DOHH2 (cell line): ENCODE measurements at regions not wholly inside any gene's neighbourhood (a gene's known extent, or its start where the extent isn't known, plus 50 kb on each side); places are given as distances from the start of the nearest gene placed in this dataset.

ENCODE experiments used
- H3F3A ChIP-seq: fragments of 200-600 bp; sonication (generic), shearing (Covaris generic); 2 replicates; pipeline ENCODE4 v1.6.0; 2016; ENCODE audit warnings: antibody characterized with exemption, mild to moderate bottlenecking; ENCODE audit not compliant: control insufficient read depth, insufficient read depth
- H3K27ac ChIP-seq: fragments of 200-600 bp; sonication (generic); 2 replicates; pipeline ENCODE4 v1.5.1; 2014; ENCODE audit warnings: low read depth, mild to moderate bottlenecking, low read length, moderate library complexity
- H3K27me3 ChIP-seq: fragments of 200-600 bp; sonication (generic); 2 replicates; pipeline ENCODE4 v1.6.1; 2014; ENCODE audit warnings: mild to moderate bottlenecking, low read length, mixed read lengths; ENCODE audit not compliant: control insufficient read depth
- H3K36me3 ChIP-seq: fragments of 200-600 bp; sonication (generic); 2 replicates; pipeline ENCODE4 v1.6.1; 2014; ENCODE audit warnings: mild to moderate bottlenecking, low read length, moderate library complexity, mixed read lengths; ENCODE audit not compliant: control insufficient read depth
- H3K4me1 ChIP-seq: fragments of 200-600 bp; sonication (generic); 2 replicates; pipeline ENCODE4 v1.6.1; 2014; ENCODE audit warnings: mild to moderate bottlenecking, low read length, mixed read lengths; ENCODE audit not compliant: control insufficient read depth
- H3K4me2 ChIP-seq: fragments of 200-600 bp; sonication (generic); 2 replicates; pipeline ENCODE4 v1.6.0; 2014; ENCODE audit warnings: mild to moderate bottlenecking, low read length, moderate library complexity
- H3K4me3 ChIP-seq: fragments of 200-600 bp; sonication (generic); 2 replicates; pipeline ENCODE4 v1.5.1; 2014; ENCODE audit warnings: mild to moderate bottlenecking, low read length, mixed read lengths
- H3K79me2 ChIP-seq: fragments of 200-600 bp; sonication (generic); 2 replicates; pipeline ENCODE4 v1.6.1; 2014; ENCODE audit warnings: mild to moderate bottlenecking, low read length, mixed read lengths; ENCODE audit not compliant: control insufficient read depth
- H3K9me2 ChIP-seq: fragments of 200-600 bp; sonication (generic); replicated peaks from 2 replicates; pipeline ENCODE4 v1.6.1; 2014; ENCODE audit warnings: mild to moderate bottlenecking, low read length, mixed read lengths; ENCODE audit not compliant: control insufficient read depth
- H3K9me3 ChIP-seq: fragments of 200-600 bp; sonication (generic); 2 replicates; pipeline ENCODE4 v1.6.1; 2014; ENCODE audit warnings: antibody characterized with exemption, low read length, mixed read lengths; ENCODE audit not compliant: control insufficient read depth, insufficient read depth
- H4K20me1 ChIP-seq: fragments of 200-600 bp; sonication (generic); 2 replicates; pipeline ENCODE4 v1.6.0; 2014; ENCODE audit warnings: low read depth, mild to moderate bottlenecking, antibody characterized with exemption, low read length, moderate library complexity; ENCODE audit not compliant: control insufficient read depth, insufficient read depth
- EZH2phosphoT487 ChIP-seq: fragments of 200-600 bp; sonication (generic); IDR thresholded peaks from 2 replicates; pipeline ENCODE4 v1.6.1; 2017; ENCODE audit warnings: borderline replicate concordance, mild to moderate bottlenecking, antibody characterized with exemption, low read length, moderate library complexity, mixed read lengths
- TF ChIP-seq, protein P1 (sequence below): fragments of 200-600 bp; sonication (generic); IDR thresholded peaks from one replicate; pipeline ENCODE4 v1.5.1; 2014; ENCODE audit warnings: antibody characterized with exemption, mild to moderate bottlenecking, low read depth, low read length; ENCODE audit not compliant: poor library complexity, severe bottlenecking

DNA sequence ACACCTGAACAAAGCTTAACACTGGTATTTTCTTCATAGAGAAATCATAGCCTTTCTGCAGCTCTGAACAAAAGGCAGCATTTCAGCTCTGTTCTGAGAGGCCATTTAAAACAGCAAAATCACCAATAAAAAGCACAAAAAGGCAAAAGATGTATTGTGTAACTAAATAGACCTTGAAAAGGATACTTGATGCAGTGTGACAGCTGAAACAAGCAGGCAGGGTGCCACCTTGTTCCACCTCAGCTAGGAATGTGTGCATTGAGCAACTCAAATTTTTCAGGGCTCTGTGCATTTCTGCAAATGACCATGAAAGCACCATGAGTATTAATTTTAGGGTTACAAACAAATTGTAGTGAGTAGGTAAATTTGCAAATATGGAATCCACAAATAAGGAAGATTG, 65.8 kb downstream of the RHOU start:
- H3K79me2 ChIP-seq, result no peaks in the 10 kb centered on the region

DNA sequence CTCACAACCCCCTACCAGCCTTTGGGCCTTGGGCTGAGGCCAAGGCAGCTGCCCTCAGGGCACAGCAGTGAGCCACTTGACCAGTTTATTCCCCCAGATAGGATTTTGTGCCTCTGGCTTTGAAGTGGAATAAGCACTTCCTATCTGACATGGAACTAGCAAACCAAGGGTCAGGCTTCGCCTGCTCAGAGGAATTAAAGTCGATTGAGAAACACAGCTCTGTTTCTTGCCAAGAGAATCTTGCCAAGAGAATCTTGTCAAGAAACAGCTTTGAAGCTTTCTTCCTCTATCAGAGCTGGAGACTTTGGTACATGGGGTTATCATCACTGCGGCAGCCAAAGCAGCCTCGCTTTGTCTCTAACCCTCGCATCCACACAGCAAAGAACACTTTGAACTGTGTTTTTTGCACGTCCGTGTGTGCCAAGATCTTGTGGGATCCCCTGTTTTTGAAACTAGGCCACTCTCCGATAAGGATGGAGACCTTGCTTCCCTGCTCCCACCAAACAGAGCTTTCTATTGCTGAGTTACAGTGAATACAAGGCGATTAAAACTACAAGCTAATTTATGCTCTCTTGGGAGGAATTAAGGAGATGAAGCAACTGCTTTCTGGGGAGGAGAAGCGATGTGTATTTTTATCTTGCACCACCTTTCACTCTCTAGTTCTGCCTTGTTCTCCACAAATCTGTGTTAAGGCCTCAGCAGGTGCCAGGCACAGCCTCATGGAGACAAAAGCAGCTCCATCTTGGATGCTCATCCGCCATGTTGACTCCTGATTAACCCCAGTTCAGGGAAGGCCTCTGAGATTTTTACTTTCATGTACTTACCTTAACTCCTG, 67.3 kb downstream of the RHOU start:
- TF ChIP-seq, protein P1, sequence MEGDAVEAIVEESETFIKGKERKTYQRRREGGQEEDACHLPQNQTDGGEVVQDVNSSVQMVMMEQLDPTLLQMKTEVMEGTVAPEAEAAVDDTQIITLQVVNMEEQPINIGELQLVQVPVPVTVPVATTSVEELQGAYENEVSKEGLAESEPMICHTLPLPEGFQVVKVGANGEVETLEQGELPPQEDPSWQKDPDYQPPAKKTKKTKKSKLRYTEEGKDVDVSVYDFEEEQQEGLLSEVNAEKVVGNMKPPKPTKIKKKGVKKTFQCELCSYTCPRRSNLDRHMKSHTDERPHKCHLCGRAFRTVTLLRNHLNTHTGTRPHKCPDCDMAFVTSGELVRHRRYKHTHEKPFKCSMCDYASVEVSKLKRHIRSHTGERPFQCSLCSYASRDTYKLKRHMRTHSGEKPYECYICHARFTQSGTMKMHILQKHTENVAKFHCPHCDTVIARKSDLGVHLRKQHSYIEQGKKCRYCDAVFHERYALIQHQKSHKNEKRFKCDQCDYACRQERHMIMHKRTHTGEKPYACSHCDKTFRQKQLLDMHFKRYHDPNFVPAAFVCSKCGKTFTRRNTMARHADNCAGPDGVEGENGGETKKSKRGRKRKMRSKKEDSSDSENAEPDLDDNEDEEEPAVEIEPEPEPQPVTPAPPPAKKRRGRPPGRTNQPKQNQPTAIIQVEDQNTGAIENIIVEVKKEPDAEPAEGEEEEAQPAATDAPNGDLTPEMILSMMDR, result no peak
- TF ChIP-seq EZH2phosphoT487, result no peak
- Histone ChIP-seq H3K4me1 (no peaks in the 10 kb centered on the region), H3K79me2 (no peaks in the 10 kb centered on the region), H3K36me3 (no peaks in the 10 kb centered on the region), H3K27ac (no peak overlapping the region), H3K9me3 (no peaks in the 10 kb centered on the region), H4K20me1 (no peaks in the 10 kb centered on the region), H3K27me3 (0 out of 2 replicates have a peak, but pooled peaks cover 2% of the 10 kb centered on the region), H3K4me2 (no peak overlapping the region), H3K9me2 (no peaks in the 10 kb centered on the region), H3F3A (no peaks in the 10 kb centered on the region), H3K4me3 (no peak overlapping the region)

More for the DNA sequence above, 65.8 kb downstream of the RHOU start:
- Histone ChIP-seq H3K27me3 (0 out of 2 replicates have a peak, but pooled peaks cover 2% of the 10 kb centered on the region), H3K4me2 (no peak overlapping the region), H3K9me3 (no peaks in the 10 kb centered on the region), H3K9me2 (no peaks in the 10 kb centered on the region), H3F3A (no peaks in the 10 kb centered on the region), H3K27ac (no peak overlapping the region), H4K20me1 (no peaks in the 10 kb centered on the region), H3K36me3 (no peaks in the 10 kb centered on the region), H3K4me1 (no peaks in the 10 kb centered on the region), H3K4me3 (no peak overlapping the region)
- TF ChIP-seq EZH2phosphoT487, result no peak
- TF ChIP-seq, protein P1, result no peak

DNA sequence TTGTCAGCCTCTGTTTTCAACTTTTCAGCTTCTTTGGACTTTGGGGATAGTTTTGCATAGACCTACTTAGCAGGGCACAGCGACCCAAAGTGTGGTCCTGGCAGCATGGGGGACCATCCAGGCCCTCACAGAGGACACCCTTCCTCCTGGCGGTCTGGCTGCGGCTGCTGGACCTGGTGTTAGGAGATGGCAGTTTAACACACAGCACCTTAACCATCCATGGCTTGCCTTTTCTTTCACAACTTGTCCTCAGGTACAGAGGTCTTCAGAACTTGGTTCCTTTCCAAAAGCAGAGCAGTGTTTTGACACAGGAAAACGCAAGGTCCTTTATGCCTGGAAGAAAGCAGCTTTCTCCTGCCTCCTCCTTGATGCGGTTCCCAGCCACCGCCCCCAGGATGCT, 68.1 kb downstream of the RHOU start:
- H3K4me2 ChIP-seq, result no peak overlapping the region
- no peaks in the 10 kb centered on the region for H3K4me1 ChIP-seq
- H3K9me3 ChIP-seq, result no peaks in the 10 kb centered on the region
- no peaks in the 10 kb centered on the region for H3K79me2 ChIP-seq
- H3K27me3 ChIP-seq, result 0 out of 2 replicates have a peak, but pooled peaks cover 2% of the 10 kb centered on the region
- H3K9me2 ChIP-seq, result no peaks in the 10 kb centered on the region
- no peaks in the 10 kb centered on the region for H4K20me1 ChIP-seq
- H3K27ac ChIP-seq, result no peak overlapping the region
- no peaks in the 10 kb centered on the region for H3F3A ChIP-seq
- TF ChIP-seq, protein P1, result no peak
- TF ChIP-seq EZH2phosphoT487, result no peak
- H3K36me3 ChIP-seq, result no peaks in the 10 kb centered on the region
- no peak overlapping the region for H3K4me3 ChIP-seq
